ENCODE measurements at regions not wholly inside any gene's neighbourhood (a gene's known extent, or its start where the extent isn't known, plus 50 kb on each side); places are given as distances from the start of the nearest gene placed in this dataset.

DNA sequence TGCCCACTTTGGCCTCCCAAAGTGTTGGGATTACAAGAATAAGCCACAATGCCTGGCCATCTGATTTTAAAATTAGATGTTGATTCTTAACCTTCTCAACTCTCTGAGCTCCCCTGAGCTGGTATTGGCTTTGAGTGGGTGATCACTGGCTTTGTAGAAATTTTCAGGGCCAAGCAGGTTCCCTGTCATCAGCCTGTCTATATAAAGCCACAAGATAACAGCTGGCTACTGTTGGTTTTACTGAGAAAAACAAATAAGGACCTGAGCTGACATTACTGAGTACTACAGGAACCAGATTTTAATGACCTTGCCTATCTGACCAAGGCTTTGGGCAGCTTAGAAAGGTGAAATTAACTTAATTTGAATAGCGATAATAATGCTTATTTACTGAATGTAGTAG lies 153.6 kb downstream of the MSX2 start:
- H3K4me1 ChIP-seq = no peaks in the 10 kb centered on the region
- H3K4me3 ChIP-seq = no peak overlapping the region
- no peaks in the 10 kb centered on the region for H3K36me3 ChIP-seq
- peaks cover 0 to 11% of the 10 kb centered on the region in 2 donors for H3K9me3 ChIP-seq
- H3K27ac ChIP-seq = no peak overlapping the region
- no peak for DNase-seq (ENCODE audit: low spot score in 2 of 2)
- TF ChIP-seq POLR2A (IDR thresholded peaks at IDR 0.05) = no peak
- TF ChIP-seq POLR2AphosphoS5 (IDR thresholded peaks at IDR 0.05) = no peak
- TF ChIP-seq, protein P1, sequence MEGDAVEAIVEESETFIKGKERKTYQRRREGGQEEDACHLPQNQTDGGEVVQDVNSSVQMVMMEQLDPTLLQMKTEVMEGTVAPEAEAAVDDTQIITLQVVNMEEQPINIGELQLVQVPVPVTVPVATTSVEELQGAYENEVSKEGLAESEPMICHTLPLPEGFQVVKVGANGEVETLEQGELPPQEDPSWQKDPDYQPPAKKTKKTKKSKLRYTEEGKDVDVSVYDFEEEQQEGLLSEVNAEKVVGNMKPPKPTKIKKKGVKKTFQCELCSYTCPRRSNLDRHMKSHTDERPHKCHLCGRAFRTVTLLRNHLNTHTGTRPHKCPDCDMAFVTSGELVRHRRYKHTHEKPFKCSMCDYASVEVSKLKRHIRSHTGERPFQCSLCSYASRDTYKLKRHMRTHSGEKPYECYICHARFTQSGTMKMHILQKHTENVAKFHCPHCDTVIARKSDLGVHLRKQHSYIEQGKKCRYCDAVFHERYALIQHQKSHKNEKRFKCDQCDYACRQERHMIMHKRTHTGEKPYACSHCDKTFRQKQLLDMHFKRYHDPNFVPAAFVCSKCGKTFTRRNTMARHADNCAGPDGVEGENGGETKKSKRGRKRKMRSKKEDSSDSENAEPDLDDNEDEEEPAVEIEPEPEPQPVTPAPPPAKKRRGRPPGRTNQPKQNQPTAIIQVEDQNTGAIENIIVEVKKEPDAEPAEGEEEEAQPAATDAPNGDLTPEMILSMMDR (IDR thresholded peaks at IDR 0.05) = no peak
- intact Hi-C loops (cut with DNase I; ENCODE audit: low total_unique reads) = no loop called here
- H3K27me3 ChIP-seq = peaks cover 0 to 5% of the 10 kb centered on the region in 2 donors

DNA sequence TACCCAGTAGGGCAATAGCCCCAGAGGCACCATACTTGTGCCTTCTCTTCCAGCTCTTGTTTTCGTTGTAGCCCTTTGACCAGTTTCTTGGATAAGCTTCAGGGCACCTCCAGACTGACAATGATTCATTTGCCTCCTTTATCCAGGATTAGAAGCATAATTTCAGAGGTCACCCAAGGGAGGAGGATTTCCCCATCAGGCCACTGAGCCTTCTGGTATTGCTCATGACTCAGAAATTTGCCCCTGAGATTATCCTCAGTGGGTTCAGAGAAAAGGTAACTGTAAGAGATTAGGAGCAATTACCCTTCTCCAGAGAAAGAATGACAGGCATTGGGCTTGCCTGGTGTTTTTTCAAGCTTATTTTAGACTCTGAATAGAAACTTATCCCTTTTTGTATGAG lies 147.9 kb downstream of the MSX2 start:
- Histone ChIP-seq H3K27ac (no peak overlapping the region), H3K4me3 (no peak overlapping the region), H3K9me3 (no peaks in the 10 kb centered on the region), H3K27me3 (peaks cover 0 to 12% of the 10 kb centered on the region in 2 donors), H3K36me3 (no peaks in the 10 kb centered on the region), H3K4me1 (no peaks in the 10 kb centered on the region)
- intact Hi-C loops (cut with DNase I; ENCODE audit: low total_unique reads) = no loop called here
- TF ChIP-seq POLR2A (IDR thresholded peaks at IDR 0.05) = no peak
- no peak for TF ChIP-seq POLR2AphosphoS5 (IDR thresholded peaks at IDR 0.05)
- DNase-seq (ENCODE audit: low spot score in 2 of 2) = no peak

DNA sequence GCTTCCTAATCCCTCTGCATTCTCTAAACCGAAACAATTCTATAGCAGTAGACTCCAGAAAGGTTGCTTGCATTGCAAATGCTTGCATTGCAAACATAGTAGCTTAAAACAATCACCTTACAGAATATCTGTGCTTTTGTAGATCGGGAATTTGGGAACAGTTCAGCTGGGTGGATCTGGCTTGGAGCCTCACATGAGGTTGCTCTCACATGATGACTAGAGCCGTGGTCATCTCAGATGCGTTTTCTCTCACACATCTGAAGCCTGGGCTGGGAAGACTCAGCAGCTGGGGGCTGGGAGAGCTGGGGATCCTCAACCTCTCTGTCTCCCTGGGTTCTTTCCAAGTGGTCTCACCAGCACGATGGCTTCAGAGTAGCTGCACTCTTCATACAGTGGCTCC lies 127.8 kb downstream of the MSX2 start:
- no peaks in the 10 kb centered on the region for H3K4me1 ChIP-seq
- H3K4me3 ChIP-seq = no peak overlapping the region
- H3K27me3 ChIP-seq = no peaks in the 10 kb centered on the region
- TF ChIP-seq, protein P1 (IDR thresholded peaks at IDR 0.05) = no peak
- TF ChIP-seq POLR2AphosphoS5 (IDR thresholded peaks at IDR 0.05) (no peak), POLR2A (IDR thresholded peaks at IDR 0.05) (no peak)
- DNase-seq (ENCODE audit: low spot score in 2 of 2) = no peak
- H3K27ac ChIP-seq = no peak overlapping the region
- intact Hi-C loops (cut with DNase I; ENCODE audit: low total_unique reads) = no loop called here
- no peaks in the 10 kb centered on the region for H3K36me3 ChIP-seq
- no peaks in the 10 kb centered on the region for H3K9me3 ChIP-seq

DNA sequence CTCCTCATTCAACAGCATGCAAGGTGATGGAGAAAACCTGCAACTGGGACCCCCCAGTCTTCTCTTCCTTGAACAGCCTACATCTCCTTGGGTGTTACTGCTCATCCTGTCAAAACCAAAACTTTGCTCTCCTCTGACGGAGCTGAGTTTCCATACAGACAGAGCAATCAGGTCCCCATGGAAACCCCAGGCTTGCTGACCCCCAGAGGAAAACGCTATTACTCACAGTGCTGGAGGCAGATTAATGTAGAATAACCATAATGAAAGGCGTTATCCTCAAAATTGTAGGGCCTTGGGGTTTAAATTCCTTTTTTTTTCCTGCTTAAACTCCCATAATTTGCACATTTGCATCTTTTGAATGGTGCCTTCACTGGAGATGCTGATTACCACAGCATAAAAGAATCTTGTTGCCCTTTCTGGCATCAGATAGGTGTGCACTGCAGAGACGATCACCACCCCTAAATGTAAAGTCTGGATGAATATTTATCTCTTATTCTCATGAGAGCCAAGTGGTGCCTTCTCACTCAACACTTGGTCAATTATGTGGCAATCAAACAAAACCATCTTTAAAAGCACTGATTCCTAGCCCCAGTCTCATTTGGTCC lies 126.3 kb downstream of the MSX2 start:
- no peak overlapping the region for H3K27ac ChIP-seq
- no peaks in the 10 kb centered on the region for H3K27me3 ChIP-seq
- no peaks in the 10 kb centered on the region for H3K9me3 ChIP-seq
- DNase-seq (ENCODE audit: low spot score in 2 of 2) = no peak
- H3K4me3 ChIP-seq = no peak overlapping the region
- intact Hi-C loops (cut with DNase I; ENCODE audit: low total_unique reads) = no loop called here
- no peaks in the 10 kb centered on the region for H3K36me3 ChIP-seq
- H3K4me1 ChIP-seq = no peaks in the 10 kb centered on the region
- no peak for TF ChIP-seq POLR2A (IDR thresholded peaks at IDR 0.05)
- no peak for TF ChIP-seq POLR2AphosphoS5 (IDR thresholded peaks at IDR 0.05)
- TF ChIP-seq, protein P1 (IDR thresholded peaks at IDR 0.05) = no peak

- no peaks in the 10 kb centered on the region for H3K9me3 ChIP-seq
- no peak overlapping the region for H3K27ac ChIP-seq
- intact Hi-C loops (cut with DNase I; ENCODE audit: low total_unique reads) = no loop called here
- no peak for DNase-seq (ENCODE audit: low spot score in 2 of 2)
- H3K4me1 ChIP-seq = no peaks in the 10 kb centered on the region
- TF ChIP-seq POLR2A (IDR thresholded peaks at IDR 0.05) (no peak), POLR2AphosphoS5 (IDR thresholded peaks at IDR 0.05) (no peak)
- TF ChIP-seq, protein P1 (IDR thresholded peaks at IDR 0.05) = no peak
- H3K4me3 ChIP-seq = no peak overlapping the region
- H3K27me3 ChIP-seq = no peaks in the 10 kb centered on the region
- no peaks in the 10 kb centered on the region for H3K36me3 ChIP-seq
Observed at GRCh38 chr5:174849426-174849825, 125.0 kb downstream of the MSX2 start.

DNA sequence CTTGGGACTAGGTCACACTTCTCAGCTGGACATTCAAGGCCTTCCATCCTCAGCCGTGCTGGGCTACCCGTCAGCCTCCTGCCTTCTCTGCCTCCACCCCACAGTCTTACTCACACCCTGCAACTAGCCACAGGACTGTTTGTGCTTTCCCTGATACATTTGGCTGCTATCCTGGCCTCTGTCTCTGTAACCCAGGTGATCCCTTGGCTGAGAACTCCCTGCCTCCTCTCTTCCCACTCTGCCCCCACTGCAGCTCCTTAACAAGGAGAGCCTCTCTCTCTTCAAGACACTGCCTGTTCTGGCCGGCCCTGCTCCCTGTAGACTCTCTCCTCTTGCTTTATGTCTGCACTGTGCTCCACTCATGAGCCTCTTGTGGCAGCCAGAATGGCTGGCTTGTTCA lies 120.6 kb downstream of the MSX2 start:
- Histone ChIP-seq H3K9me3 (no peaks in the 10 kb centered on the region), H3K27ac (no peak overlapping the region), H3K27me3 (no peaks in the 10 kb centered on the region), H3K36me3 (no peaks in the 10 kb centered on the region), H3K4me1 (no peaks in the 10 kb centered on the region), H3K4me3 (no peak overlapping the region)
- DNase-seq (ENCODE audit: low spot score in 2 of 2) = no peak
- intact Hi-C loops (cut with DNase I; ENCODE audit: low total_unique reads) = no loop called here
- TF ChIP-seq POLR2A (IDR thresholded peaks at IDR 0.05) = no peak
- TF ChIP-seq POLR2AphosphoS5 (IDR thresholded peaks at IDR 0.05) = no peak
- TF ChIP-seq, protein P1 (IDR thresholded peaks at IDR 0.05) = no peak

Data from breast epithelium (tissue), 4 donors.